ENCODE measurements at regions not wholly inside any gene's neighbourhood (a gene's known extent, or its start where the extent isn't known, plus 50 kb on each side); places are given as distances from the start of the nearest gene placed in this dataset.
A peak's percentile ranks its signal among the peaks of the same experiment; 100 is the strongest.

GRCh38 chr10:62610649-62611229 lies 193.8 kb upstream of the ADO start (continued):
- TF ChIP-seq IRF3 (IDR thresholded peaks at IDR 0.05; ENCODE audit: low read depth, low read length) (no peak), RCOR1 (IDR thresholded peaks at IDR 0.05; ENCODE audit: low read length) (no peak), TCF12 (IDR thresholded peaks at IDR 0.05) (no peak), JUND (IDR thresholded peaks at IDR 0.05) (no peak), NFIC (IDR thresholded peaks at IDR 0.05; ENCODE audit: borderline replicate concordance) (no peak), FOXM1 (IDR thresholded peaks at IDR 0.05; ENCODE audit: low read depth) (no peak)
- TF ChIP-seq, protein P1, sequence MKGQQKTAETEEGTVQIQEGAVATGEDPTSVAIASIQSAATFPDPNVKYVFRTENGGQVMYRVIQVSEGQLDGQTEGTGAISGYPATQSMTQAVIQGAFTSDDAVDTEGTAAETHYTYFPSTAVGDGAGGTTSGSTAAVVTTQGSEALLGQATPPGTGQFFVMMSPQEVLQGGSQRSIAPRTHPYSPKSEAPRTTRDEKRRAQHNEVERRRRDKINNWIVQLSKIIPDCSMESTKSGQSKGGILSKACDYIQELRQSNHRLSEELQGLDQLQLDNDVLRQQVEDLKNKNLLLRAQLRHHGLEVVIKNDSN (IDR thresholded peaks at IDR 0.05; ENCODE audit: borderline replicate concordance, low read depth): no peak
- TF ChIP-seq, protein P2, sequence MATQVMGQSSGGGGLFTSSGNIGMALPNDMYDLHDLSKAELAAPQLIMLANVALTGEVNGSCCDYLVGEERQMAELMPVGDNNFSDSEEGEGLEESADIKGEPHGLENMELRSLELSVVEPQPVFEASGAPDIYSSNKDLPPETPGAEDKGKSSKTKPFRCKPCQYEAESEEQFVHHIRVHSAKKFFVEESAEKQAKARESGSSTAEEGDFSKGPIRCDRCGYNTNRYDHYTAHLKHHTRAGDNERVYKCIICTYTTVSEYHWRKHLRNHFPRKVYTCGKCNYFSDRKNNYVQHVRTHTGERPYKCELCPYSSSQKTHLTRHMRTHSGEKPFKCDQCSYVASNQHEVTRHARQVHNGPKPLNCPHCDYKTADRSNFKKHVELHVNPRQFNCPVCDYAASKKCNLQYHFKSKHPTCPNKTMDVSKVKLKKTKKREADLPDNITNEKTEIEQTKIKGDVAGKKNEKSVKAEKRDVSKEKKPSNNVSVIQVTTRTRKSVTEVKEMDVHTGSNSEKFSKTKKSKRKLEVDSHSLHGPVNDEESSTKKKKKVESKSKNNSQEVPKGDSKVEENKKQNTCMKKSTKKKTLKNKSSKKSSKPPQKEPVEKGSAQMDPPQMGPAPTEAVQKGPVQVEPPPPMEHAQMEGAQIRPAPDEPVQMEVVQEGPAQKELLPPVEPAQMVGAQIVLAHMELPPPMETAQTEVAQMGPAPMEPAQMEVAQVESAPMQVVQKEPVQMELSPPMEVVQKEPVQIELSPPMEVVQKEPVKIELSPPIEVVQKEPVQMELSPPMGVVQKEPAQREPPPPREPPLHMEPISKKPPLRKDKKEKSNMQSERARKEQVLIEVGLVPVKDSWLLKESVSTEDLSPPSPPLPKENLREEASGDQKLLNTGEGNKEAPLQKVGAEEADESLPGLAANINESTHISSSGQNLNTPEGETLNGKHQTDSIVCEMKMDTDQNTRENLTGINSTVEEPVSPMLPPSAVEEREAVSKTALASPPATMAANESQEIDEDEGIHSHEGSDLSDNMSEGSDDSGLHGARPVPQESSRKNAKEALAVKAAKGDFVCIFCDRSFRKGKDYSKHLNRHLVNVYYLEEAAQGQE (IDR thresholded peaks at IDR 0.05; ENCODE audit: low read depth, low read length): 0 out of 2 replicates have a peak, but pooled peaks have one; percentile 43

GRCh38 chr10:62613424-62613823 lies 191.1 kb upstream of the ADO start:
- H3K9me2 ChIP-seq: no peaks in the 10 kb centered on the region
- no peak overlapping the region for H3K4me2 ChIP-seq
- H2AFZ ChIP-seq (ENCODE audit: low read depth): no peak overlapping the region
- ChIA-PET POLR2A (no interaction called here), CTCF (interaction anchor here (5.6 kb wide), 1 partner anchor 204 kb away, joined by 42 read pairs; the partner anchor contains the start of gene EGR2)
- H3K4me3 ChIP-seq (ENCODE audit: low read depth in 2 of 2, low read length in 1 of 2): no peak overlapping the region
- DNase-seq: no peak
- no peaks in the 10 kb centered on the region for H4K20me1 ChIP-seq (ENCODE audit: insufficient read depth)
- no peak overlapping the region for H3K9ac ChIP-seq
- no peaks in the 10 kb centered on the region for H3F3A ChIP-seq (replicated peaks; ENCODE audit: insufficient read depth)
- H3K36me3 ChIP-seq (replicated peaks in 1 of 2; ENCODE audit: control insufficient read depth in 1 of 2, insufficient read depth in 2 of 2, low read length in 1 of 2): no peaks in the 10 kb centered on the region
- H3K4me1 ChIP-seq (ENCODE audit: control insufficient read depth in 1 of 2, insufficient read depth in 2 of 2, low read depth in 1 of 2, low read length in 1 of 2): peaks cover 0 to under 1% of the 10 kb centered on the region in 2 experiments; a peak in 1 of 4 replicates
- H3K9me3 ChIP-seq: no peaks in the 10 kb centered on the region
- H3K79me2 ChIP-seq (ENCODE audit: insufficient read depth): no peaks in the 10 kb centered on the region
- H3K27me3 ChIP-seq (ENCODE audit: insufficient read depth): no peaks in the 10 kb centered on the region
- whole genome bisulfite sequencing (ENCODE audit: low lambda C conversion rate): 53% methylated on average over 6 of the region's 6 CpGs
- H3K27ac ChIP-seq (ENCODE audit: low read depth in 2 of 2, low read length in 1 of 2): no peak overlapping the region
- no peak for TF ChIP-seq FOXM1 (IDR thresholded peaks at IDR 0.05; ENCODE audit: low read depth)
- no peak for TF ChIP-seq MXI1 (IDR thresholded peaks at IDR 0.05; ENCODE audit: low read depth, low read length)
- TF ChIP-seq MAX (IDR thresholded peaks at IDR 0.05; ENCODE audit: low read depth): no peak
- no peak for TF ChIP-seq USF2 (IDR thresholded peaks at IDR 0.05; ENCODE audit: borderline replicate concordance, low read depth, low read length)
- no peak for TF ChIP-seq RXRA (IDR thresholded peaks at IDR 0.05; ENCODE audit: borderline replicate concordance, low read depth)
- TF ChIP-seq IRF3 (IDR thresholded peaks at IDR 0.05; ENCODE audit: low read depth, low read length): no peak
- TF ChIP-seq, protein P3, sequence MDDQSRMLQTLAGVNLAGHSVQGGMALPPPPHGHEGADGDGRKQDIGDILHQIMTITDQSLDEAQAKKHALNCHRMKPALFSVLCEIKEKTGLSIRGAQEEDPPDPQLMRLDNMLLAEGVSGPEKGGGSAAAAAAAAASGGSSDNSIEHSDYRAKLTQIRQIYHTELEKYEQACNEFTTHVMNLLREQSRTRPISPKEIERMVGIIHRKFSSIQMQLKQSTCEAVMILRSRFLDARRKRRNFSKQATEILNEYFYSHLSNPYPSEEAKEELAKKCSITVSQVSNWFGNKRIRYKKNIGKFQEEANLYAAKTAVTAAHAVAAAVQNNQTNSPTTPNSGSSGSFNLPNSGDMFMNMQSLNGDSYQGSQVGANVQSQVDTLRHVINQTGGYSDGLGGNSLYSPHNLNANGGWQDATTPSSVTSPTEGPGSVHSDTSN (IDR thresholded peaks at IDR 0.05): no peak
- TF ChIP-seq, protein P2 (IDR thresholded peaks at IDR 0.05; ENCODE audit: low read depth, low read length): no peak
- TF ChIP-seq, protein P1 (IDR thresholded peaks at IDR 0.05; ENCODE audit: borderline replicate concordance, low read depth): no peak

All from SK-N-SH (cell line).